GM21447 (cell line): ENCODE measurements at regions not wholly inside any gene's neighbourhood (a gene's known extent, or its start where the extent isn't known, plus 50 kb on each side); places are given as distances from the start of the nearest gene placed in this dataset.
A peak's percentile ranks its signal among the peaks of the same experiment; 100 is the strongest.
"Not testable (repeated sequence)": the region's sequence is repeated elsewhere in the genome, so short reads cannot be mapped to it uniquely, and the experiment has no call there.

Experiments
- ATAC-seq: cut with Tn5 transposase; IDR thresholded peaks from one replicate; pipeline ENCODE4 v1.9.1; 2021; ENCODE audit not compliant: unreplicated experiment

DNA sequence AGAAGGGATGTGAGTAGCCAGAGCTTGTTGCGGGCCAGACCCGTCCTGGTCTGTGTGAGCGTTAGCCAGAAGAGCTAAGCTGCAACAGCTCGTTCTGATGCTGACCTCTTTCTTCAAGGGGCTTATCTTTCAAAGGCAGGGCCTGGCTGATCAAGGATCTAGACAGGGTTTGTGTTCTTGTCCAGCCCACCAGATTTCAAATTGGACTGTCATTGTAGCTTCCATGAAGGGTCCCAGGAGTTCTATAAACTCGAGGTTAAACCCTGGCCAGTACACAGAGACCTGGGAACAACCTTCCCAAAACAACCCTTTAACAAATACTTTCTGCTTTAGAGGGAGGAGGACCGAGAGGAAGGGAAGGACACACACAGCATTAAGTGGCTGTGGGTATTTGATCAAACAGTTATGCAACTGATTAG, 153.0 kb upstream of the TUT7 start:
- ATAC-seq = no peak

- no peak for ATAC-seq
Observed at GRCh38 chr9:86503942-86504341, 149.7 kb upstream of the TUT7 start.

DNA sequence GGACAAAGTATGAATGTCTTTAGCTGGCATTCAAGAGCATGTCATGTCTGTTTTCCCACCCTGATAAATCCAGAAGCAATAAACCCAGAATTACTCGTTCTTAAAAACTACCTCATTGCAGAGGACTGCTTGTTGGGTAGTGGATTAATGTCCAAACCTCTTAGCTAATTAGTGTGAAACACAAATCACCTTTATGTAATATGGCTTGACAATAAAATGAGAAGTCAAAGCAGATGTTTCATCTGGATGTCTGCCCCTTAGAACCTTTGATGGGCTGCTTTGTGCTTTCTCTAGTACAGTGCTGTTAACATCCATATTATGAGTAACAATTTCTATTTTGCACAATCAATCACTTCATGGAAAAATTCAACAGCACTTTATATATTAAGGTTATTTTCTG, 149.1 kb upstream of the TUT7 start:
- ATAC-seq = no peak

DNA sequence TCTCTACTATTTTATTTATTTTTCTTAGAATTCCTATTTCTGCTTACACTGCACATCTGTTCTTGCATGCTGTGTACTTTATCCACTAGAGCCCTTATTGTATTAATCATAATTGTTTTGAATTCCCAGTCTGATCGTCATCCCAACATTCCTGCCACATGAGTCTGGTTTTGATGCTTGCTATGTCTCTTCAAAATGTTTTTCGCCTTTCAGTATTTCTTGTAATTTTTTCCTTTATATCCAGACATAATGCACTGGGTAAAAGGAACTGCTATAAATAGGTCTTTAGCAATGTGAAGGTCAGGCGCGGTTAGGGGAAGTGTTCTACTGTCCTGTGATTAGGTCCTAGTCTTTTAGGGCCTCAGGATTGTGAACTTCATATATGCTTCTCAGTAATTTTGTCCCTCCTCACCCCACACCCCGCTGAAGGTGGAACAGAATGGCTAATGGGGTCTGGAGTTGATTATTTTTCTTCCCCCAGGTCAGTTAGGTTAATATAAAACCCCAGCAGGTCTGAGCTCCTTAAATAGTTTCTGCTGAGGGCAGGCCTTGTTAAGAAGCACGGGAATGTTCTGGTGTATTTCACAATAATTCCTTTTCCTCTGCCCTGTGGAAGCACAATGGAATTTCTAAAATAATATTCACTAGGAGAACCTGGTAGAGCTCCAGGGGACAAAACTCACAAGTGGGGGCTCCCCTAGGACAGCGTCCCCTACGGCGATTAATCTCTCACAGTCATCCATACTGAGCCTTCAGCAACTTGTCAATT, 146.6 kb upstream of the TUT7 start:
- no peak for ATAC-seq

DNA sequence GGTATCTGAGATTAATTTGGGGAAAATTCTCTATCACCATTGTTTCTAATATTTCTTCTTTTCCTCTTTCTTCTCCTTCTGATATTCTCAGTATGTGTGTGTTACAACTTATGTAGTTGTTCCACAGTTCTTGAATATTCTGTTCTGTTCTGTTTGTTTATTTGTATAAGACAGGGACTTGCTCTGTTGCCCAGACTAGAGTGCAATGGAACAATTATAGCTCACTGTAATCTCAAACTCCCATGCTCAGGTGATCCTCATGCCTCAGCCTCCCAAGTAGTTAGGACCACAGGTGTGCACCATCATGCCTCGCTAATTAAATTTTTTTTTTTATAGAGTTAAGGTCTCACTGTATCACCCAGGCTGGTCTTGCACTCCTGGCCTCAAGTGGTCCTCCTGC, 145.8 kb upstream of the TUT7 start:
- ATAC-seq = no peak

- no peak for ATAC-seq
Observed at GRCh38 chr9:86494644-86495111, 140.5 kb upstream of the TUT7 start.

GRCh38 chr9:86491468-86492266, 137.5 kb upstream of the TUT7 start:
- no peak for ATAC-seq

GRCh38 chr9:86488794-86489193, 134.6 kb upstream of the TUT7 start:
- ATAC-seq = no peak

- ATAC-seq = no peak
Observed at GRCh38 chr9:86488345-86488744, 134.1 kb upstream of the TUT7 start.

- no peak for ATAC-seq
Observed at GRCh38 chr9:86487838-86488233, 133.6 kb upstream of the TUT7 start.

DNA sequence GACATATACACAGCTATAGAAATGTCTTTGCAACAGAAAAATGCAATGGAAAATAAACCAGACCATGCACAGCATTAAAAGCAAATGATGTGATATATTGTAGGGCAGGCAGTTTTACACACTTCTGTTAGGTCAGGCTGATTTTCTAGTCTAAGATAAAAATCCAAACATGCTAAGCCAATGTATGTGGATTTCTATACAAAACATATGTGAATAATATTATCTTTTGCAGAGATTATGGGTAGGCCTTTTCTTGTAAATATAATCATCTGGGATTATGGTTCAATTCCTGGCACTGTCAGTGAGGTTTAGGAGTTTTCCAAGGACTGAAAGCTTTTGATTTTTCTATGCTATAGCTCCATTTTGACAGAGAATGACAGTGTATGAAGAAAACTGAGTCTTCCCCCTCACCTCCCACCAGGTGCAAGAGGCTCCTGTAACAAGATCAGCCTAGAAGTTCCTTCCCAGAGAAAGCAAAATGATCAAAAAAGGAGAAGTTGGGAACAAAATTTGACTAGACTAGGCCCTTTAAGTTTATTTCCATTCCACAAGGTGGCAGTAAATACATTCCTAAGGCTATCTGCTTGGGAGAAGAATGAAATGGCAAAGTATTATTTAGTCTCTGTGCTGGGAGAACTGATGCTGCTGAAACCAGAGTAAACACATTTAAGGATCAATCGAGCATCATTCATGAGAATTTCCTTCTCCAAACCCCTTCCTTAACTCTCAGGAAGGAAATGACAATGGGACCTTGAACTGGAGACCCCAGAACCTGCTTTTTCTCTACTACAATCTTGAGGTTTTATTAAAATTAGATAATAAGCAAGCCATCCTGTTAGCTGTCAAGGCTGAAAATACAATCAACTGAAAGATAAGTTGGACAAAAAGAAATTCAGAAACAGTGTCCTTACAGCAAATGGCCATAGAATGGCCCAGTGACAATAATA, 133.0 kb upstream of the TUT7 start:
- ATAC-seq = no peak

GRCh38 chr9:86485359-86485758, 131.1 kb upstream of the TUT7 start:
- peak; percentile 81 for ATAC-seq

GRCh38 chr9:86483496-86483895, 129.3 kb upstream of the TUT7 start:
- no peak for ATAC-seq

GRCh38 chr9:86481466-86481865, 127.3 kb upstream of the TUT7 start:
- no peak for ATAC-seq

GRCh38 chr9:86475255-86475654, 121.0 kb upstream of the TUT7 start:
- not testable (repeated sequence) for ATAC-seq

DNA sequence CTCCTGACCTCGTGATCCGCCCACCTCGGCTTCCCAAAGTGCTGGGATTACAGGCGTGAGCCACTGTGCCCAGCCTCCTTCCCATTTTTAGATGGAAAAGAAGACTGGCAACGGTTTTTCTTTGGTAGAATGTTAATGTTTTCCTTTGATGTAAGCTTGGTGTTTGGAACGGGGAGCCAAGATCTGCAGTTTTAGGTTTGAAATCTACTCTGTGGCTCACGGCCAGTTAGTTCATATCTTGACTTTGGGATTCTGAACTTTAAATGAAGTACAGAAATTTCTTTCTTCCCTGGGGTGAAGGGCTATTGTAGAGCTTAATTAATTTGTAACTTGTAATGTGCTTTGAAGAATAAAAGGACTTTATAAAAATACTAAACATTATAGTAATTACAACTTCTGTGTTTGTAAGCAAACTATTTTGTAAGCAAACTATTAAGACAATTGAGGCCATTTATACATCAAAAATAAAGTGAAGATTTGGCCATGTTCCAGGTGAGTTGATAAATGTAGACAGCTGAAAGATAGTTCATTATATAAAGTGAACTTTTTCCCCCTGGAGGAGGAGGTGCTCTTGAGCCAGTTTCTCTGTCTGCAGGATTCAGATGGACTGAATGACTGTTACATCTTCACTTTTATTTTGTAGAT, 117.1 kb upstream of the TUT7 start:
- no peak for ATAC-seq

- no peak for ATAC-seq
Observed at GRCh38 chr9:86470326-86470725, 116.1 kb upstream of the TUT7 start.

GRCh38 chr9:86469476-86470250, 115.5 kb upstream of the TUT7 start:
- ATAC-seq = no peak

DNA sequence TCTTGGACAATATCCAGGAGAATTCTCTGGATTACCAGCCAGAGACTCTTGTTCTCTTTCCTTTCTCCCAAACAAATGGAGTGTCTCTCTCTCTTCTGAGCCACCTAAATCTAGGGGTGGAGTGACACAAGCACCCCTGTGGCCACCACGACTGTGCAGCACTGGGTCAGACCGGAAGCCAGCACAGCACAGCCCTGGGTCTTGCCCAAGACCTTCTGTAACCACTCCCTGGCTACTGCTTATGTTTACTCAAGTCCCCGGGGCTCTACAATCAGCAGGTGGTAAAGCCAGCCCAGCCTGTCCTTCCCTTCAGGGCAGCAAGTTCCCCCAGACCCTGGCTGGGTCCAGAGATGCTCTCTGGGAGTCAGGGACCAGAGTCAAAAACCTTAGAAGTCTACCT, 110.0 kb upstream of the TUT7 start:
- ATAC-seq = no peak
